HCT116 (cell line): ENCODE measurements at regions not wholly inside any gene's neighbourhood (a gene's known extent, or its start where the extent isn't known, plus 50 kb on each side); places are given as distances from the start of the nearest gene placed in this dataset.

Experiments
- ATAC-seq: fragments of 200-7000 bp; cut with Tn5 transposase; 2 replicates; pipeline ENCODE4 v1.9.1; 2020; ENCODE audit warnings: mild to moderate bottlenecking, moderate library complexity
- BruUV-seq: library from RNA; stranded (reverse); fragments of 400-500 nt; replicated peaks from 2 replicates; lab custom pipeline; 2021; lab: Mats Ljungman, UMichigan
- CTCF ChIA-PET: fragments of 300-600 bp; sonication (Branson Sonifier 250); formaldehyde crosslinking; loops from one replicate; lab custom pipeline; 2021; ENCODE audit warnings: antibody characterized with exemption; lab: Charles Lee
- POLR2A ChIA-PET: fragments of 300-600, 350-600 bp; sonication (Branson Sonifier 250); formaldehyde crosslinking; loops from one replicate; lab custom pipeline; 2021; ENCODE audit warnings: antibody characterized with exemption; lab: Charles Lee
- RAD21 ChIA-PET, 2 experiments: fragments of 300-600 bp; sonication (Branson Sonifier 250); formaldehyde crosslinking; loops; one replicate each; lab custom pipeline; 2023; ENCODE audit warnings: low total read pairs in 2 of 2; ENCODE audit not compliant: uncharacterized antibody in 2 of 2, unreplicated experiment in 2 of 2, low non-redundant PET in 1 of 2; lab: Charles Lee
- DNase-seq: peaks from one replicate; pipeline ENCODE4 v3.0.0-alpha.2; 2010; ENCODE audit warnings: low read depth, low spot score
- H2AFZ ChIP-seq: fragments of 200-600 bp; shearing (Covaris generic), sonication (generic); 2 replicates; pipeline ENCODE4 v1.6.1; 2017; ENCODE audit warnings: low read depth, mixed run types, mixed read lengths, antibody characterized with exemption, low read length; ENCODE audit not compliant: poor library complexity, severe bottlenecking
- H3K27ac ChIP-seq: 2 replicates; pipeline ENCODE4 v1.5.1; 2012; ENCODE audit warnings: low read depth, low read length
- H3K27me3 ChIP-seq: fragments of 200-600 bp; sonication (generic); 2 replicates; pipeline ENCODE4 v1.6.1; 2016; ENCODE audit warnings: mixed run types, low read length, mixed read lengths; ENCODE audit not compliant: insufficient read depth
- H3K36me3 ChIP-seq, 2 experiments: fragments of 200-500 bp in 1 of 2; fragments of 200-600 bp in 1 of 2; sonication (Bioruptor generic) in 1 of 2; sonication (generic) in 1 of 2; 2 replicates each; pipeline versions ENCODE4 v1.5.1 to v1.6.1; 2014 to 2016; ENCODE audit warnings: low read length in 2 of 2, inconsistent platforms in 1 of 2, mixed read lengths in 1 of 2, mixed run types in 1 of 2; ENCODE audit not compliant: insufficient read depth in 2 of 2, control insufficient read depth in 1 of 2
- H3K4me1 ChIP-seq, 2 experiments: fragments of 200-600 bp in 1 of 2; sonication (generic) in 1 of 2; 2 replicates each; pipeline versions ENCODE4 v1.5.1 to v1.6.1; 2012 to 2017; ENCODE audit warnings: low read length in 2 of 2, inconsistent platforms in 1 of 2, mild to moderate bottlenecking in 1 of 2, mixed read lengths in 1 of 2, mixed run types in 1 of 2, moderate library complexity in 1 of 2; ENCODE audit not compliant: insufficient read depth in 2 of 2, control insufficient read depth in 1 of 2
- H3K4me2 ChIP-seq: fragments of 200-600 bp; sonication (generic); 2 replicates; pipeline ENCODE4 v1.6.1; 2017; ENCODE audit warnings: mixed run types, low read length, mixed read lengths
- H3K4me3 ChIP-seq, 2 experiments: fragments of 200-600 bp in 1 of 2; sonication (generic) in 1 of 2; replicated peaks in 1 of 2; 2 replicates each; pipeline ENCODE4 v1.5.1; 2011 to 2016; ENCODE audit warnings: low read length in 2 of 2, control low read depth in 1 of 2, low read depth in 1 of 2, mild to moderate bottlenecking in 1 of 2, mixed read lengths in 1 of 2, mixed run types in 1 of 2
- H3K79me2 ChIP-seq: fragments of 200-600 bp; sonication (generic); 2 replicates; pipeline ENCODE4 v1.6.1; 2017; ENCODE audit warnings: mild to moderate bottlenecking, mixed run types, low read length, moderate library complexity, mixed read lengths; ENCODE audit not compliant: insufficient read depth
- H3K9ac ChIP-seq: fragments of 200-600 bp; sonication (generic); 2 replicates; pipeline ENCODE4 v1.6.1; 2016; ENCODE audit warnings: low read length, mixed read lengths
- H3K9me2 ChIP-seq: fragments of 200-600 bp; sonication (generic), shearing (Covaris generic); 2 replicates; pipeline ENCODE4 v1.6.1; 2017; ENCODE audit warnings: mixed run types, mild to moderate bottlenecking, moderate library complexity; ENCODE audit not compliant: insufficient read depth
- H3K9me3 ChIP-seq, 2 experiments: fragments of 200-500 bp in 1 of 2; fragments of 200-600 bp in 1 of 2; sonication (Bioruptor generic) in 1 of 2; sonication (generic) in 1 of 2; 2 replicates each; pipeline ENCODE4 v1.6.1; 2014 to 2017; ENCODE audit warnings: low read length in 2 of 2, mixed read lengths in 2 of 2, inconsistent platforms in 1 of 2, low read depth in 1 of 2, mild to moderate bottlenecking in 1 of 2, mixed run types in 1 of 2, moderate library complexity in 1 of 2; ENCODE audit not compliant: control insufficient read depth in 1 of 2, insufficient read depth in 1 of 2
- H4K20me1 ChIP-seq: fragments of 200-600 bp; sonication (generic), shearing (Covaris generic); 2 replicates; pipeline ENCODE4 v1.6.1; 2017; ENCODE audit warnings: mixed run types, mild to moderate bottlenecking, moderate library complexity; ENCODE audit not compliant: insufficient read depth
- CBX3 ChIP-seq: IDR thresholded peaks from 2 replicates; pipeline ENCODE4 v1.6.1; 2012; ENCODE audit warnings: low read depth
- CEBPB ChIP-seq: IDR thresholded peaks from 2 replicates; pipeline ENCODE4 v1.6.1; 2012; ENCODE audit warnings: low read depth
- EGR1 ChIP-seq: IDR thresholded peaks from 2 replicates; pipeline ENCODE4 v1.6.1; 2012; ENCODE audit warnings: low read depth
- ELF1 ChIP-seq: IDR thresholded peaks from 2 replicates; pipeline ENCODE4 v1.6.1; 2012; ENCODE audit warnings: low read depth, borderline replicate concordance
- EZH2 ChIP-seq: fragments of 200-600 bp; sonication (generic); IDR thresholded peaks from 2 replicates; pipeline ENCODE4 v1.6.1; 2017; ENCODE audit warnings: antibody characterized with exemption, mixed run types
- EZH2phosphoT487 ChIP-seq: fragments of 200-600 bp; IDR thresholded peaks from 2 replicates; pipeline ENCODE4 v1.6.1; 2018; ENCODE audit warnings: antibody characterized with exemption, borderline replicate concordance
- POLR2A ChIP-seq: IDR thresholded peaks from 2 replicates; pipeline ENCODE4 v1.7.0; 2011; ENCODE audit warnings: borderline replicate concordance; ENCODE audit not compliant: insufficient read depth, insufficient read length; ENCODE audit errors: extremely low read depth
- POLR2AphosphoS5 ChIP-seq: IDR thresholded peaks from 2 replicates; pipeline ENCODE4 v1.6.1; 2011; ENCODE audit warnings: mild to moderate bottlenecking, low read depth, low read length, moderate library complexity
- SP1 ChIP-seq: IDR thresholded peaks from 2 replicates; pipeline ENCODE4 v1.6.1; 2012; ENCODE audit warnings: low read depth
- SRF ChIP-seq: IDR thresholded peaks from 2 replicates; pipeline ENCODE4 v1.6.1; 2012; ENCODE audit warnings: low read depth
- ZBTB33 ChIP-seq: IDR thresholded peaks from 2 replicates; pipeline ENCODE4 v1.6.1; 2011; ENCODE audit warnings: mild to moderate bottlenecking, low read length, moderate library complexity; ENCODE audit not compliant: insufficient replicate concordance; ENCODE audit errors: extremely low read depth
- ZFX ChIP-seq: fragments of 450-650 bp; IDR thresholded peaks from 2 replicates; pipeline ENCODE4 v1.6.1; 2017
- ZNF274 ChIP-seq: fragments of 200-500 bp; sonication (Bioruptor generic); IDR thresholded peaks from 2 replicates; pipeline ENCODE4 v1.6.1; 2014; ENCODE audit warnings: mild to moderate bottlenecking, low read depth, low read length, inconsistent platforms
- intact Hi-C: fragments of 100-400 bp; cut with micrococcal nuclease; formaldehyde crosslinking; loops from 2 replicates; pipeline ENCODE4 v1.10.0; 2022
- TF ChIP-seq, protein P1 (sequence below): IDR thresholded peaks from 2 replicates; pipeline ENCODE4 v1.6.1; 2012
- TF ChIP-seq, protein P2 (sequence below): IDR thresholded peaks from 2 replicates; pipeline ENCODE4 v1.6.1; 2012; ENCODE audit warnings: low read depth

DNA sequence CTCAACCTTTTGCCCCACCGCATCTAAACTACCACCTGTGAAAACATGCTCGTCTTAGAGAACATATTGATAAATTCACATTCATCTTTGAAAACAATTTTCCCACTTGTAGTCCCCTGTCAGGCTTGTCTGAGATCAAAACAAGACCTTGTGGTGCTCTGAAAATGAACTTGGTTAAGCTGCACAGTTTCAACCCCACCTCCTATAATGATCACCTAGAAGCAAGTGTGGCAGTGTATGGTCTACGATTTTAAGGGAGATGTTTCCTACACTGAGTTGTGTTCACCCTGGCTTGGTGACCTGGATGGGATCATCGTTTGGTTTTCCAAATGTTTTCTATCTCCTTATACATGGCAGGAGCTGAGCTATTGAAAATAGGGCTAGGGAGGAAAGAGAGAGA, 539.4 kb downstream of the DOK5 start:
- DNase-seq (no peak), ATAC-seq (no peak)
- no peak overlapping the region for H3K4me2 ChIP-seq
- ChIA-PET POLR2A (no interaction called here), CTCF (no interaction called here), RAD21 (no interaction called here)
- H3K36me3 ChIP-seq = no peaks in the 10 kb centered on the region
- no peak overlapping the region for H2AFZ ChIP-seq
- no TSS peak for BruUV-seq
- no peak overlapping the region for H3K9ac ChIP-seq
- H3K9me3 ChIP-seq = peaks cover 16 to 27% of the 10 kb centered on the region in 2 experiments; a peak in 3 of 4 replicates
- H3K4me1 ChIP-seq = no peaks in the 10 kb centered on the region
- intact Hi-C loops = no loop called here
- H4K20me1 ChIP-seq = no peaks in the 10 kb centered on the region
- TF ChIP-seq CEBPB (no peak), POLR2A (no peak), ZBTB33 (no peak), ZFX (no peak), CBX3 (no peak), SP1 (no peak), ELF1 (no peak), POLR2AphosphoS5 (no peak), SRF (no peak), EZH2phosphoT487 (no peak), EZH2 (no peak), EGR1 (no peak), ZNF274 (no peak)
- TF ChIP-seq, protein P1, sequence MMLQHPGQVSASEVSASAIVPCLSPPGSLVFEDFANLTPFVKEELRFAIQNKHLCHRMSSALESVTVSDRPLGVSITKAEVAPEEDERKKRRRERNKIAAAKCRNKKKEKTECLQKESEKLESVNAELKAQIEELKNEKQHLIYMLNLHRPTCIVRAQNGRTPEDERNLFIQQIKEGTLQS = no peak
- TF ChIP-seq, protein P2, sequence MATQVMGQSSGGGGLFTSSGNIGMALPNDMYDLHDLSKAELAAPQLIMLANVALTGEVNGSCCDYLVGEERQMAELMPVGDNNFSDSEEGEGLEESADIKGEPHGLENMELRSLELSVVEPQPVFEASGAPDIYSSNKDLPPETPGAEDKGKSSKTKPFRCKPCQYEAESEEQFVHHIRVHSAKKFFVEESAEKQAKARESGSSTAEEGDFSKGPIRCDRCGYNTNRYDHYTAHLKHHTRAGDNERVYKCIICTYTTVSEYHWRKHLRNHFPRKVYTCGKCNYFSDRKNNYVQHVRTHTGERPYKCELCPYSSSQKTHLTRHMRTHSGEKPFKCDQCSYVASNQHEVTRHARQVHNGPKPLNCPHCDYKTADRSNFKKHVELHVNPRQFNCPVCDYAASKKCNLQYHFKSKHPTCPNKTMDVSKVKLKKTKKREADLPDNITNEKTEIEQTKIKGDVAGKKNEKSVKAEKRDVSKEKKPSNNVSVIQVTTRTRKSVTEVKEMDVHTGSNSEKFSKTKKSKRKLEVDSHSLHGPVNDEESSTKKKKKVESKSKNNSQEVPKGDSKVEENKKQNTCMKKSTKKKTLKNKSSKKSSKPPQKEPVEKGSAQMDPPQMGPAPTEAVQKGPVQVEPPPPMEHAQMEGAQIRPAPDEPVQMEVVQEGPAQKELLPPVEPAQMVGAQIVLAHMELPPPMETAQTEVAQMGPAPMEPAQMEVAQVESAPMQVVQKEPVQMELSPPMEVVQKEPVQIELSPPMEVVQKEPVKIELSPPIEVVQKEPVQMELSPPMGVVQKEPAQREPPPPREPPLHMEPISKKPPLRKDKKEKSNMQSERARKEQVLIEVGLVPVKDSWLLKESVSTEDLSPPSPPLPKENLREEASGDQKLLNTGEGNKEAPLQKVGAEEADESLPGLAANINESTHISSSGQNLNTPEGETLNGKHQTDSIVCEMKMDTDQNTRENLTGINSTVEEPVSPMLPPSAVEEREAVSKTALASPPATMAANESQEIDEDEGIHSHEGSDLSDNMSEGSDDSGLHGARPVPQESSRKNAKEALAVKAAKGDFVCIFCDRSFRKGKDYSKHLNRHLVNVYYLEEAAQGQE = no peak
- H3K4me3 ChIP-seq = no peak overlapping the region
- no peaks in the 10 kb centered on the region for H3K79me2 ChIP-seq
- H3K27me3 ChIP-seq = no peaks in the 10 kb centered on the region
- H3K9me2 ChIP-seq = no peaks in the 10 kb centered on the region
- no peak overlapping the region for H3K27ac ChIP-seq
